SK-N-SH (cell line): ENCODE measurements at regions not wholly inside any gene's neighbourhood (a gene's known extent, or its start where the extent isn't known, plus 50 kb on each side); places are given as distances from the start of the nearest gene placed in this dataset.

Experiments
- CTCF ChIA-PET: fragments of 300-600, 350-600 bp; formaldehyde crosslinking; extraction: SDS; loops from one replicate; lab custom pipeline; 2021; lab: Yijun Ruan, JAX
- POLR2A ChIA-PET: fragments of 350-600 bp; sonication (Branson Sonifier 250); formaldehyde crosslinking; extraction: SDS; loops from one replicate; lab custom pipeline; 2020; ENCODE audit warnings: antibody characterized with exemption, inconsistent platforms; lab: Yijun Ruan, JAX
- DNase-seq: peaks from one replicate; pipeline ENCODE4 v3.0.0; 2012
- H2AFZ ChIP-seq: fragments of 200-600 bp; sonication (generic); 2 replicates; pipeline ENCODE4 v1.8.1; 2016; ENCODE audit warnings: antibody characterized with exemption, mild to moderate bottlenecking, low read depth
- H3F3A ChIP-seq: fragments of 200-600 bp; sonication (generic); replicated peaks from 2 replicates; pipeline ENCODE3; 2016; ENCODE audit warnings: antibody characterized with exemption, mild to moderate bottlenecking; ENCODE audit not compliant: insufficient read depth
- H3K27ac ChIP-seq, 2 experiments: fragments of 200-500 bp in 1 of 2; fragments of 200-600 bp in 1 of 2; sonication (Bioruptor generic) in 1 of 2; sonication (generic), shearing (Covaris generic) in 1 of 2; 2 replicates each; pipeline versions ENCODE4 v1.5.1 to v1.6.1; 2014 to 2016; ENCODE audit warnings: low read depth in 2 of 2, inconsistent platforms in 1 of 2, low read length in 1 of 2, mild to moderate bottlenecking in 1 of 2, mixed read lengths in 1 of 2
- H3K27me3 ChIP-seq: fragments of 200-600 bp; sonication (generic), shearing (Covaris generic); 2 replicates; pipeline ENCODE4 v1.6.1; 2016; ENCODE audit warnings: mixed run types; ENCODE audit not compliant: insufficient read depth
- H3K36me3 ChIP-seq, 2 experiments: fragments of 200-500 bp in 1 of 2; fragments of 200-600 bp in 1 of 2; sonication (Bioruptor generic) in 1 of 2; sonication (generic) in 1 of 2; replicated peaks in 1 of 2; 2 replicates each; pipeline versions ENCODE3 to v1.5.1; 2014 to 2016; ENCODE audit warnings: low read length in 1 of 2, mild to moderate bottlenecking in 1 of 2; ENCODE audit not compliant: insufficient read depth in 2 of 2, control insufficient read depth in 1 of 2
- H3K4me1 ChIP-seq, 2 experiments: fragments of 200-500 bp in 1 of 2; fragments of 200-600 bp in 1 of 2; sonication (Bioruptor generic) in 1 of 2; sonication (generic), shearing (Covaris generic) in 1 of 2; 2 replicates each; pipeline versions ENCODE4 v1.5.1 to v1.6.1; 2014 to 2016; ENCODE audit warnings: low read depth in 1 of 2, low read length in 1 of 2, mixed run types in 1 of 2; ENCODE audit not compliant: insufficient read depth in 2 of 2, control insufficient read depth in 1 of 2
- H3K4me2 ChIP-seq: fragments of 200-600 bp; sonication (generic), shearing (Covaris generic); 2 replicates; pipeline ENCODE4 v1.6.1; 2017; ENCODE audit warnings: mixed run types
- H3K4me3 ChIP-seq, 2 experiments: fragments of 200-500 bp in 1 of 2; fragments of 200-600 bp in 1 of 2; sonication (Bioruptor generic) in 1 of 2; sonication (generic), shearing (Covaris generic) in 1 of 2; 2 replicates each; pipeline versions ENCODE4 v1.5.1 to v1.8.1; 2014 to 2016; ENCODE audit warnings: low read depth in 2 of 2, inconsistent platforms in 1 of 2, low read length in 1 of 2, mild to moderate bottlenecking in 1 of 2, mixed read lengths in 1 of 2, moderate library complexity in 1 of 2
- H3K79me2 ChIP-seq: fragments of 200-600 bp; sonication (generic); 2 replicates; pipeline ENCODE4 v1.8.1; 2017; ENCODE audit warnings: mild to moderate bottlenecking; ENCODE audit not compliant: insufficient read depth
- H3K9ac ChIP-seq: fragments of 200-600 bp; sonication (generic); 2 replicates; pipeline ENCODE4 v1.6.1; 2017; ENCODE audit warnings: mixed run types
- H3K9me2 ChIP-seq: fragments of 200-600 bp; sonication (generic); 2 replicates; pipeline ENCODE4 v1.6.1; 2017; ENCODE audit warnings: mixed run types
- H3K9me3 ChIP-seq: fragments of 200-600 bp; sonication (generic); 2 replicates; pipeline ENCODE4 v1.6.1; 2017; ENCODE audit warnings: mixed run types, mild to moderate bottlenecking, moderate library complexity
- H4K20me1 ChIP-seq: fragments of 200-600 bp; sonication (generic); 2 replicates; pipeline ENCODE4 v1.6.1; 2017; ENCODE audit warnings: mild to moderate bottlenecking, mixed run types; ENCODE audit not compliant: insufficient read depth
- CHD2 ChIP-seq: fragments of 150-350 bp; IDR thresholded peaks from 2 replicates; pipeline ENCODE4 v1.6.1; 2018; ENCODE audit warnings: low read length; ENCODE audit not compliant: partially characterized antibody
- EP300 ChIP-seq, 2 experiments: IDR thresholded peaks; 2 replicates each; pipeline versions ENCODE4 v1.4.0 to v1.6.1; 2012; ENCODE audit warnings: borderline replicate concordance in 1 of 2, low read depth in 1 of 2, low read length in 1 of 2
- FOSL2 ChIP-seq: IDR thresholded peaks from 2 replicates; pipeline ENCODE4 v1.4.0; 2012; ENCODE audit warnings: low read depth, mild to moderate bottlenecking, moderate library complexity, borderline replicate concordance
- FOXM1 ChIP-seq: IDR thresholded peaks from 2 replicates; pipeline ENCODE4 v1.4.0; 2012; ENCODE audit warnings: low read depth, mild to moderate bottlenecking
- GABPA ChIP-seq: IDR thresholded peaks from 2 replicates; pipeline ENCODE4 v1.4.0; 2012; ENCODE audit warnings: low read depth, mild to moderate bottlenecking
- GATA2 ChIP-seq: sonication (generic); formaldehyde crosslinking; IDR thresholded peaks from 2 replicates; pipeline ENCODE4 v1.5.0; 2020; ENCODE audit warnings: mild to moderate bottlenecking, missing genetic modification reagents
- MEF2A ChIP-seq: IDR thresholded peaks from 2 replicates; pipeline ENCODE4 v1.4.0; 2012; ENCODE audit warnings: low read depth, borderline replicate concordance
- MXI1 ChIP-seq: IDR thresholded peaks from 2 replicates; pipeline ENCODE4 v1.6.1; 2012; ENCODE audit warnings: mild to moderate bottlenecking, low read depth, low read length, improper control_type of control experiment
- NFIC ChIP-seq: IDR thresholded peaks from 2 replicates; pipeline ENCODE4 v1.4.0; 2012; ENCODE audit warnings: borderline replicate concordance
- NRF1 ChIP-seq: IDR thresholded peaks from 2 replicates; pipeline ENCODE4 v1.6.1; 2012; ENCODE audit warnings: low read depth, mild to moderate bottlenecking, low read length
- POLR2AphosphoS5 ChIP-seq: IDR thresholded peaks from 2 replicates; pipeline ENCODE4 v1.6.1; 2012; ENCODE audit warnings: low read depth, low read length
- RAD21 ChIP-seq: IDR thresholded peaks from 2 replicates; pipeline ENCODE4 v1.6.1; 2012; ENCODE audit warnings: mild to moderate bottlenecking, low read length
- RXRA ChIP-seq: IDR thresholded peaks from 2 replicates; pipeline ENCODE4 v1.4.0; 2012; ENCODE audit warnings: low read depth, mild to moderate bottlenecking, borderline replicate concordance
- TCF12 ChIP-seq: IDR thresholded peaks from 2 replicates; pipeline ENCODE4 v1.4.0; 2012
- TEAD4 ChIP-seq: IDR thresholded peaks from 2 replicates; pipeline ENCODE4 v1.4.0; 2012; ENCODE audit warnings: mild to moderate bottlenecking, borderline replicate concordance; ENCODE audit not compliant: insufficient read depth
- YY1 ChIP-seq: IDR thresholded peaks from 2 replicates; pipeline ENCODE4 v1.4.0; 2012; ENCODE audit warnings: low read depth, mild to moderate bottlenecking
- ZBTB33 ChIP-seq: IDR thresholded peaks from 2 replicates; pipeline ENCODE4 v1.4.0; 2012; ENCODE audit warnings: low read depth, borderline replicate concordance
- WGBS: methylation state at CpG from one replicate; pipeline ENCODE4 v1.1.6; 2017; ENCODE audit warnings: low lambda C conversion rate; 5-methylcytosine and 5-hydroxymethylcytosine counted together
- TF ChIP-seq, protein P1 (sequence below): IDR thresholded peaks from 2 replicates; pipeline ENCODE4; 2012
- TF ChIP-seq, protein P2 (sequence below): fragments of 150-350 bp; IDR thresholded peaks from 2 replicates; pipeline ENCODE4 v1.6.1; 2016; ENCODE audit warnings: mild to moderate bottlenecking, low read depth, low read length
- TF ChIP-seq, protein P3 (sequence below): IDR thresholded peaks from 2 replicates; pipeline ENCODE4 v1.6.1; 2012; ENCODE audit warnings: mild to moderate bottlenecking, low read depth, low read length, moderate library complexity

DNA sequence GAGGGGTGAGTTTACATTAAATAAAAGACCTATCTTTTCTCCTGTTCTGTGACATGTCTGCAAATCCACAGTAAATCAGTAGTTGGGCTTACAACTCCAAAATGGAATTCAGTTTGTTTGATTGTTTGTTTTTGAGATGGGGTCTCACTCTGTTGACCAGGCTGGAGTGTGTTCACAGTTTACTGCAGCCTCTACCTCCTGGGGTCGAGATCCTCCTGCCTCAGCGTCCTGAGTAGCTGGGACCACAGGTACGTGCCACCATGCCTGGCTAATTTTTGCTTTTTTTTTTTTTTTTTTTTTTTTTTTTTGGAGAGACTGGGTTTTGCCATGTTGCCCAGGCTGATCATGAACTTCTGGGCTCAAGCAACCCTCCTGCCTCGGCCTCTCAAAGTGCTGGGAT is 63.5 kb upstream of the ADPGK start:
- Histone ChIP-seq H3K9me3 (no peaks in the 10 kb centered on the region), H3K9me2 (no peaks in the 10 kb centered on the region), H2AFZ (no peak overlapping the region), H3K36me3 (no peaks in the 10 kb centered on the region), H3K27ac (no peak overlapping the region), H3K9ac (no peak overlapping the region), H3K79me2 (no peaks in the 10 kb centered on the region), H3K4me2 (no peak overlapping the region), H3K4me3 (no peak overlapping the region), H3K4me1 (no peaks in the 10 kb centered on the region), H3F3A (no peaks in the 10 kb centered on the region), H4K20me1 (no peaks in the 10 kb centered on the region), H3K27me3 (no peaks in the 10 kb centered on the region; the same call in 1 of the 2 replicates)
- DNase-seq = no peak
- CTCF ChIA-PET = no interaction called here
- 16% methylated on average over 4 of the region's 4 CpGs for WGBS
- TF ChIP-seq NFIC = no peak
- TF ChIP-seq GATA2 = no peak
- TF ChIP-seq TEAD4 = no peak
- no peak for TF ChIP-seq TCF12
- TF ChIP-seq MEF2A = no peak
- TF ChIP-seq RAD21 = no peak
- no peak for TF ChIP-seq FOXM1
- no peak for TF ChIP-seq CHD2
- no peak for TF ChIP-seq YY1
- TF ChIP-seq, protein P1, sequence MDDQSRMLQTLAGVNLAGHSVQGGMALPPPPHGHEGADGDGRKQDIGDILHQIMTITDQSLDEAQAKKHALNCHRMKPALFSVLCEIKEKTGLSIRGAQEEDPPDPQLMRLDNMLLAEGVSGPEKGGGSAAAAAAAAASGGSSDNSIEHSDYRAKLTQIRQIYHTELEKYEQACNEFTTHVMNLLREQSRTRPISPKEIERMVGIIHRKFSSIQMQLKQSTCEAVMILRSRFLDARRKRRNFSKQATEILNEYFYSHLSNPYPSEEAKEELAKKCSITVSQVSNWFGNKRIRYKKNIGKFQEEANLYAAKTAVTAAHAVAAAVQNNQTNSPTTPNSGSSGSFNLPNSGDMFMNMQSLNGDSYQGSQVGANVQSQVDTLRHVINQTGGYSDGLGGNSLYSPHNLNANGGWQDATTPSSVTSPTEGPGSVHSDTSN = no peak
- no peak for TF ChIP-seq GABPA
- TF ChIP-seq, protein P2, sequence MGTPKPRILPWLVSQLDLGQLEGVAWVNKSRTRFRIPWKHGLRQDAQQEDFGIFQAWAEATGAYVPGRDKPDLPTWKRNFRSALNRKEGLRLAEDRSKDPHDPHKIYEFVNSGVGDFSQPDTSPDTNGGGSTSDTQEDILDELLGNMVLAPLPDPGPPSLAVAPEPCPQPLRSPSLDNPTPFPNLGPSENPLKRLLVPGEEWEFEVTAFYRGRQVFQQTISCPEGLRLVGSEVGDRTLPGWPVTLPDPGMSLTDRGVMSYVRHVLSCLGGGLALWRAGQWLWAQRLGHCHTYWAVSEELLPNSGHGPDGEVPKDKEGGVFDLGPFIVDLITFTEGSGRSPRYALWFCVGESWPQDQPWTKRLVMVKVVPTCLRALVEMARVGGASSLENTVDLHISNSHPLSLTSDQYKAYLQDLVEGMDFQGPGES = no peak
- TF ChIP-seq ZBTB33 = no peak
- no peak for TF ChIP-seq NRF1
- no peak for TF ChIP-seq MXI1
- no peak for TF ChIP-seq EP300 (IDR thresholded peaks at IDR 0.05; ENCODE audit: borderline replicate concordance in 1 of 2, low read depth in 1 of 2, low read length in 1 of 2)
- TF ChIP-seq RXRA = no peak
- TF ChIP-seq POLR2AphosphoS5 = no peak
- TF ChIP-seq FOSL2 = no peak
- TF ChIP-seq, protein P3, sequence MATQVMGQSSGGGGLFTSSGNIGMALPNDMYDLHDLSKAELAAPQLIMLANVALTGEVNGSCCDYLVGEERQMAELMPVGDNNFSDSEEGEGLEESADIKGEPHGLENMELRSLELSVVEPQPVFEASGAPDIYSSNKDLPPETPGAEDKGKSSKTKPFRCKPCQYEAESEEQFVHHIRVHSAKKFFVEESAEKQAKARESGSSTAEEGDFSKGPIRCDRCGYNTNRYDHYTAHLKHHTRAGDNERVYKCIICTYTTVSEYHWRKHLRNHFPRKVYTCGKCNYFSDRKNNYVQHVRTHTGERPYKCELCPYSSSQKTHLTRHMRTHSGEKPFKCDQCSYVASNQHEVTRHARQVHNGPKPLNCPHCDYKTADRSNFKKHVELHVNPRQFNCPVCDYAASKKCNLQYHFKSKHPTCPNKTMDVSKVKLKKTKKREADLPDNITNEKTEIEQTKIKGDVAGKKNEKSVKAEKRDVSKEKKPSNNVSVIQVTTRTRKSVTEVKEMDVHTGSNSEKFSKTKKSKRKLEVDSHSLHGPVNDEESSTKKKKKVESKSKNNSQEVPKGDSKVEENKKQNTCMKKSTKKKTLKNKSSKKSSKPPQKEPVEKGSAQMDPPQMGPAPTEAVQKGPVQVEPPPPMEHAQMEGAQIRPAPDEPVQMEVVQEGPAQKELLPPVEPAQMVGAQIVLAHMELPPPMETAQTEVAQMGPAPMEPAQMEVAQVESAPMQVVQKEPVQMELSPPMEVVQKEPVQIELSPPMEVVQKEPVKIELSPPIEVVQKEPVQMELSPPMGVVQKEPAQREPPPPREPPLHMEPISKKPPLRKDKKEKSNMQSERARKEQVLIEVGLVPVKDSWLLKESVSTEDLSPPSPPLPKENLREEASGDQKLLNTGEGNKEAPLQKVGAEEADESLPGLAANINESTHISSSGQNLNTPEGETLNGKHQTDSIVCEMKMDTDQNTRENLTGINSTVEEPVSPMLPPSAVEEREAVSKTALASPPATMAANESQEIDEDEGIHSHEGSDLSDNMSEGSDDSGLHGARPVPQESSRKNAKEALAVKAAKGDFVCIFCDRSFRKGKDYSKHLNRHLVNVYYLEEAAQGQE = no peak
- POLR2A ChIA-PET = no interaction called here
